A673 (cell line): ENCODE measurements at regions not wholly inside any gene's neighbourhood (a gene's known extent, or its start where the extent isn't known, plus 50 kb on each side); places are given as distances from the start of the nearest gene placed in this dataset.
"Not testable (repeated sequence)": the region's sequence is repeated elsewhere in the genome, so short reads cannot be mapped to it uniquely, and the experiment has no call there.

ENCODE experiments used
- BruUV-seq: library from RNA; stranded (reverse); fragments of 400-500 nt; replicated peaks from 2 replicates; lab custom pipeline; 2021; lab: Mats Ljungman, UMichigan
- CTCF ChIA-PET: fragments of 300-600 bp; sonication (Branson Sonifier 250); formaldehyde crosslinking; loops from one replicate; lab custom pipeline; 2022; ENCODE audit warnings: antibody characterized with exemption; lab: Charles Lee
- POLR2A ChIA-PET: fragments of 300-600 bp; sonication (Branson Sonifier 250); formaldehyde crosslinking; loops from one replicate; lab custom pipeline; 2022; ENCODE audit warnings: antibody characterized with exemption; ENCODE audit not compliant: low non-redundant PET; lab: Charles Lee
- DNase-seq: peaks from one replicate; pipeline ENCODE4 v3.0.0-alpha.2; 2015; ENCODE audit warnings: low spot score
- H3K27ac ChIP-seq: fragments of 200-600 bp; sonication (generic); 2 replicates; pipeline ENCODE4 v1.5.1; 2016; ENCODE audit warnings: mixed run types, low read depth, mild to moderate bottlenecking, mixed read lengths, antibody characterized with exemption, low read length; ENCODE audit not compliant: poor library complexity, severe bottlenecking
- H3K27me3 ChIP-seq: fragments of 200-600 bp; sonication (generic); replicated peaks from 2 replicates; pipeline ENCODE4 v1.6.1; 2017; ENCODE audit warnings: mixed run types, low read depth, mild to moderate bottlenecking, mixed read lengths, antibody characterized with exemption, low read length; ENCODE audit not compliant: insufficient read depth, poor library complexity
- H3K36me3 ChIP-seq: fragments of 200-600 bp; sonication (generic); 2 replicates; pipeline ENCODE4 v1.6.1; 2016; ENCODE audit warnings: mixed run types, mild to moderate bottlenecking, mixed read lengths, antibody characterized with exemption, low read length; ENCODE audit not compliant: insufficient read depth, poor library complexity, severe bottlenecking
- H3K4me1 ChIP-seq: fragments of 200-600 bp; sonication (generic); 2 replicates; pipeline ENCODE4 v1.6.1; 2017; ENCODE audit warnings: mixed run types, mild to moderate bottlenecking, mixed read lengths, antibody characterized with exemption, low read length; ENCODE audit not compliant: insufficient read depth, poor library complexity, severe bottlenecking
- H3K4me3 ChIP-seq: fragments of 200-600 bp; sonication (generic); 2 replicates; pipeline ENCODE4 v1.5.1; 2016; ENCODE audit warnings: low read depth, mixed run types, mild to moderate bottlenecking, mixed read lengths, low read length; ENCODE audit not compliant: poor library complexity, severe bottlenecking
- H3K9me3 ChIP-seq: fragments of 200-600 bp; sonication (generic); 2 replicates; pipeline ENCODE4 v1.6.1; 2016; ENCODE audit warnings: mixed run types, low read depth, mild to moderate bottlenecking, mixed read lengths, antibody characterized with exemption, low read length; ENCODE audit not compliant: poor library complexity, severe bottlenecking
- CTCF ChIP-seq: fragments of 300-800, 200-600 bp; sonication (generic); conservative IDR thresholded peaks from 2 replicates; pipeline ENCODE4 v1.5.1; 2017; ENCODE audit warnings: low read depth, mild to moderate bottlenecking, antibody characterized with exemption, low read length, moderate library complexity, mixed read lengths
- EZH2 ChIP-seq: fragments of 200-600 bp; sonication (generic); IDR thresholded peaks from 2 replicates; pipeline ENCODE4 v1.6.1; 2017; ENCODE audit warnings: borderline replicate concordance, low read depth, mild to moderate bottlenecking, mixed read lengths, antibody characterized with exemption, low read length; ENCODE audit not compliant: poor library complexity, severe bottlenecking
- intact Hi-C: fragments of 100-400 bp; cut with micrococcal nuclease; formaldehyde crosslinking; loops from one replicate; pipeline ENCODE4 v1.10.0; 2022; ENCODE audit not compliant: unreplicated experiment

DNA sequence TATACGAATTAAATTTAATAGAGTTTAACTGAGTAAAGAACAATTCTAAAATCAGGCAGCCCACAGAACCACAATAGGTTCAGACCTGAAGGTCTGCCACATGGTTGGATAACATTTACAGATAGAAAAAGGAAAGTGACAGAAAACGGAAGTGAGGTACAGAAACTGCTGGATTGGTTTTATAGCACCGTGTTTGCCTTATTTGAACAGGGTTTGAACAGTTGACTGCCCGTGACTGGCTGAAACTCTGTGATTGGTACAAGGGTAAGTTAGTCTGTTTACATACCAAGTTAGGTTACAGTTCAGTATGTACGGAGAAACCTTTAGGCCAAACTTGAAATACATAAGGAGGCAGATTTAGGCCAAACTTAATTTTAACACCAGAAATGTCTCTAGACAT lies 64.1 kb upstream of the ATXN3L start:
- Histone ChIP-seq H3K36me3 (no peaks in the 10 kb centered on the region), H3K27me3 (no peaks in the 10 kb centered on the region), H3K4me1 (peaks cover 8% of the 10 kb centered on the region), H3K9me3 (no peaks in the 10 kb centered on the region), H3K27ac (no peak overlapping the region), H3K4me3 (no peak overlapping the region)
- no peak for TF ChIP-seq EZH2
- POLR2A ChIA-PET: no interaction called here
- CTCF ChIA-PET: no interaction called here
- intact Hi-C loops: no loop called here
- DNase-seq: no peak
- no TSS peak for BruUV-seq

- Histone ChIP-seq H3K4me3 (no peak overlapping the region), H3K27ac (no peak overlapping the region), H3K36me3 (no peaks in the 10 kb centered on the region), H3K27me3 (no peaks in the 10 kb centered on the region), H3K9me3 (no peaks in the 10 kb centered on the region), H3K4me1 (peaks cover 10% of the 10 kb centered on the region)
- no TSS peak for BruUV-seq
- ChIA-PET POLR2A (no interaction called here), CTCF (no interaction called here)
- DNase-seq: no peak
- intact Hi-C loops: no loop called here
- TF ChIP-seq EZH2 (no peak), CTCF (no peak)
These were observed 61.7 kb upstream of the ATXN3L start for GRCh38 chrX:13381514-13381913.

DNA sequence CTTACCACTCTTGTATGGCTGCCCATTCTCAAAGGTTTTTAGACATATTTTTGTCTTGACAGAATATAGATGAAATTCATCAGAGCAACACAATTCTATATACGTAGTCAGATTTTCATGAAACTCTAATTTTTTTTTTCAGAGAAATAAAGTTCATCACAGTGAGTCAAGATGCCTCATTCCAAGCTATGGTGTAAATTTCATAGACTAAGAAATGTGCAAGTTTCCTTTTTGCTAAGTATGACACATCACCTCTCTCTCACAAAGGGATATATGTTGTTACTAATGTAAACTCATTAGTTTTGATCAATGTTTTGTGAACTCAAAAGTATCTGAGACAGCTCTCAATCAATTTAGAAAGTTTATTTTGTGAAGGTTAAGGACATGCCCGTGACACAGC lies 60.4 kb upstream of the ATXN3L start:
- BruUV-seq: no TSS peak
- TF ChIP-seq EZH2 (no peak), CTCF (no peak)
- Histone ChIP-seq H3K27me3 (peaks cover 3% of the 10 kb centered on the region), H3K9me3 (no peaks in the 10 kb centered on the region), H3K36me3 (no peaks in the 10 kb centered on the region), H3K4me1 (peaks cover 16% of the 10 kb centered on the region), H3K4me3 (no peak overlapping the region), H3K27ac (no peak overlapping the region)
- POLR2A ChIA-PET: interaction anchor here (0.6 kb wide), 1 partner anchor 1569 kb away, joined by 3 read pairs; no protein-coding TSS in a partner anchor
- CTCF ChIA-PET: no interaction called here
- DNase-seq: no peak
- intact Hi-C loops: no loop called here

- H3K36me3 ChIP-seq, intact Hi-C loops, POLR2A ChIA-PET, BruUV-seq, H3K4me3 ChIP-seq, CTCF ChIA-PET, DNase-seq, H3K27ac ChIP-seq, H3K9me3 ChIP-seq: not testable (repeated sequence)
- peaks cover 15% of the 10 kb centered on the region for H3K27me3 ChIP-seq
- peaks cover 16% of the 10 kb centered on the region for H3K4me1 ChIP-seq
These were observed 59.0 kb upstream of the ATXN3L start for GRCh38 chrX:13378562-13379518.
